HEK293 (cell line): ENCODE measurements at regions not wholly inside any gene's neighbourhood (a gene's known extent, or its start where the extent isn't known, plus 50 kb on each side); places are given as distances from the start of the nearest gene placed in this dataset.

ENCODE experiments used
- CTCF ChIA-PET: fragments of 350-600 bp; formaldehyde crosslinking; extraction: SDS; loops from one replicate; lab custom pipeline; 2021; ENCODE audit warnings: antibody characterized with exemption; lab: Yijun Ruan, JAX
- POLR2A ChIA-PET: fragments of 300-600 bp; formaldehyde crosslinking; extraction: SDS; loops from one replicate; lab custom pipeline; 2020; ENCODE audit warnings: antibody characterized with exemption, inconsistent platforms; lab: Yijun Ruan, JAX
- H3K27ac ChIP-seq: fragments of 200-500 bp; sonication (Bioruptor generic); 2 replicates; pipeline ENCODE4 v1.5.1; 2014; ENCODE audit warnings: low read depth, low read length, control low read depth, inconsistent platforms; ENCODE audit errors: extremely low read depth
- H3K36me3 ChIP-seq, 2 experiments: fragments of 200-500 bp in 1 of 2; sonication (Bioruptor generic) in 1 of 2; 1 replicate in 1 of 2; 2 replicates in 1 of 2; pipeline ENCODE4 v1.5.1; 2014 to 2017; ENCODE audit warnings: inconsistent platforms in 2 of 2, low read length in 2 of 2; ENCODE audit not compliant: control insufficient read depth in 2 of 2, insufficient read depth in 1 of 2
- H3K4me1 ChIP-seq: fragments of 200-500 bp; sonication (Bioruptor generic); 2 replicates; pipeline ENCODE4 v1.5.1; 2014; ENCODE audit warnings: mild to moderate bottlenecking, low read length, inconsistent platforms; ENCODE audit not compliant: control insufficient read depth, insufficient read depth
- H3K4me3 ChIP-seq: 2 replicates; pipeline ENCODE4 v1.5.1; 2011; ENCODE audit warnings: low read depth, mild to moderate bottlenecking, control low read depth, low read length, moderate library complexity
- H3K9me3 ChIP-seq: fragments of 200-500 bp; sonication (Bioruptor generic); 2 replicates; pipeline ENCODE4 v1.5.1; 2014; ENCODE audit warnings: low read depth, low read length, inconsistent platforms; ENCODE audit not compliant: control insufficient read depth, insufficient read depth
- FEZF1 ChIP-seq: fragments of 450-650 bp; formaldehyde crosslinking; IDR thresholded peaks from 2 replicates; pipeline ENCODE4 v1.5.1; 2016; ENCODE audit warnings: missing biosample characterization, missing genetic modification characterization
- ZBTB10 ChIP-seq: fragments of 450-650 bp; formaldehyde crosslinking; IDR thresholded peaks from 2 replicates; pipeline ENCODE4 v1.5.1; 2016; ENCODE audit warnings: missing biosample characterization, missing genetic modification characterization
- ZEB2 ChIP-seq: fragments of 450-650 bp; formaldehyde crosslinking; IDR thresholded peaks from 2 replicates; pipeline ENCODE4 v1.5.1; 2016; ENCODE audit warnings: missing biosample characterization, missing genetic modification characterization
- ZFP69B ChIP-seq: fragments of 450-650 bp; formaldehyde crosslinking; IDR thresholded peaks from 2 replicates; pipeline ENCODE4 v1.5.1; 2016; ENCODE audit warnings: missing biosample characterization, missing genetic modification characterization
- ZNF18 ChIP-seq: fragments of 450-650 bp; formaldehyde crosslinking; IDR thresholded peaks from 2 replicates; pipeline ENCODE4 v1.5.1; 2016; ENCODE audit warnings: missing biosample characterization, missing genetic modification characterization
- ZNF223 ChIP-seq: fragments of 450-650 bp; formaldehyde crosslinking; IDR thresholded peaks from 2 replicates; pipeline ENCODE4 v1.5.1; 2016; ENCODE audit warnings: missing biosample characterization, missing genetic modification characterization
- ZNF292 ChIP-seq: fragments of 450-650 bp; formaldehyde crosslinking; IDR thresholded peaks from 2 replicates; pipeline ENCODE4 v1.5.1; 2016; ENCODE audit warnings: low read depth, missing biosample characterization, missing genetic modification characterization, borderline replicate concordance
- ZNF335 ChIP-seq: fragments of 450-650 bp; formaldehyde crosslinking; conservative IDR thresholded peaks from 2 replicates; pipeline ENCODE4 v1.5.1; 2016; ENCODE audit warnings: missing biosample characterization, missing genetic modification characterization
- ZNF341 ChIP-seq: fragments of 450-650 bp; formaldehyde crosslinking; IDR thresholded peaks from 2 replicates; pipeline ENCODE4; 2016; ENCODE audit warnings: low read depth, missing biosample characterization, missing genetic modification characterization
- ZNF37A ChIP-seq: fragments of 450-650 bp; IDR thresholded peaks from 2 replicates; pipeline ENCODE4 v1.5.1; 2018; ENCODE audit warnings: missing biosample characterization, missing genetic modification characterization
- ZNF426 ChIP-seq: fragments of 450-650 bp; formaldehyde crosslinking; IDR thresholded peaks from 2 replicates; pipeline ENCODE4 v1.5.1; 2017; ENCODE audit warnings: missing biosample characterization, missing genetic modification characterization, mild to moderate bottlenecking, inconsistent platforms, moderate library complexity
- ZNF449 ChIP-seq: fragments of 450-650 bp; formaldehyde crosslinking; IDR thresholded peaks from 2 replicates; pipeline ENCODE4 v1.5.1; 2017; ENCODE audit warnings: missing biosample characterization, mild to moderate bottlenecking, missing genetic modification characterization, moderate library complexity
- ZNF501 ChIP-seq: fragments of 450-650 bp; formaldehyde crosslinking; IDR thresholded peaks from 2 replicates; pipeline ENCODE4 v1.5.1; 2016; ENCODE audit warnings: missing biosample characterization, missing genetic modification characterization
- ZNF513 ChIP-seq: fragments of 450-650 bp; IDR thresholded peaks from 2 replicates; pipeline ENCODE4 v1.5.1; 2018; ENCODE audit warnings: missing biosample characterization, missing genetic modification characterization
- ZNF558 ChIP-seq: fragments of 450-650 bp; formaldehyde crosslinking; IDR thresholded peaks from 2 replicates; pipeline ENCODE4 v1.5.1; 2016; ENCODE audit warnings: missing biosample characterization, missing genetic modification characterization
- ZNF600 ChIP-seq: fragments of 450-650 bp; formaldehyde crosslinking; IDR thresholded peaks from 2 replicates; pipeline ENCODE4 v1.5.1; 2016; ENCODE audit warnings: missing biosample characterization, missing genetic modification characterization
- ZNF830 ChIP-seq: fragments of 450-650 bp; IDR thresholded peaks from 2 replicates; pipeline ENCODE4 v1.5.0; 2018; ENCODE audit warnings: missing biosample characterization, missing genetic modification characterization, low read depth, mild to moderate bottlenecking, moderate library complexity
- ZSCAN4 ChIP-seq: fragments of 450-650 bp; formaldehyde crosslinking; IDR thresholded peaks from 2 replicates; pipeline ENCODE4 v1.5.1; 2017; ENCODE audit warnings: missing biosample characterization, missing genetic modification characterization
- TF ChIP-seq, protein P1 (sequence below): fragments of 450-650 bp; formaldehyde crosslinking; conservative IDR thresholded peaks from 2 replicates; pipeline ENCODE4 v1.5.1; 2016; ENCODE audit warnings: low read depth, missing biosample characterization, missing genetic modification characterization

DNA sequence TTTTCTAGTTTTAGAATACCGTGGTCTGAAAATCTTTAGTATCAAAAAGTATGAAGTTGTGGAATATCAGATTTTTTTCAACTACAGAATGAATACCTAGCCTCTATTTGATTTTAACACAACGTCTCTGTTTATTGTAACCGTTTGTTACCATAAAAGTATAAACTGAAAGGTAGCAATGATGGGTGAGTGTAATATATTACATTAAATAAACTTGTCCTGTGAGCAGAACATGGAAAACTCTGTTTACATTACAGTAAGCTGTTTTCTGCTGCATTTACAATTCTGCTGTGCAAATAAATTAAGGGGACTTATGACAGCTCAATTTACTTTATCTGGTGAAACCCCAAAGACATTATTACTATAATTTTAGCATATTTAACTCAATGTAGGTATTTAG, 62.5 kb downstream of the CHRM3 start:
- ChIA-PET CTCF (no interaction called here), POLR2A (no interaction called here)
- Histone ChIP-seq H3K9me3 (no peaks in the 10 kb centered on the region), H3K4me3 (no peak overlapping the region), H3K4me1 (peaks cover 6% of the 10 kb centered on the region; the same call in 1 of the 2 replicates), H3K36me3 (no peaks in the 10 kb centered on the region), H3K27ac (no peak overlapping the region)
- no peak for TF ChIP-seq ZNF501 (tag by site-specific recombination)

DNA sequence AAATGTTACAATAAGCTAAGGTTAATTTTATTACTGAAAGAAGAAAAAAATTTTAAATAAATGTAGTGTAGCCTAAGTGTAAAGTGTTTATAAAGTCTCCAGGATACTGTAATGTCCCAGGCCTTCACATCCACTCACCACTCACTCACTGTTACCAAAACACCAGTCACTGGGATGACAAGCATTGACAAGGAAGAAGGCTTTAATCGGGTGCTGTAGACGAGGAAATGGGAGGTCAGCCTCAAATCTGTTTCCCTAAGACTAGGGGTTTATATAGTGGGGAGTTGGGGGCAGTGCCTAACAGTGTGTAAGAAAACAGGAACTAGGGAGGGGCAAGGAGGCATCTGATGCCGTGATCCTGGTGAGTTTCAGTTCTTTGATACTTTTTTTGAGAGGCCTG, 69.4 kb downstream of the CHRM3 start:
- no peaks in the 10 kb centered on the region for H3K36me3 ChIP-seq
- CTCF ChIA-PET: no interaction called here
- no peaks in the 10 kb centered on the region for H3K4me1 ChIP-seq
- TF ChIP-seq ZNF600 (tag by site-specific recombination) (no peak), ZNF341 (no peak), FEZF1 (tag by site-specific recombination) (no peak), ZEB2 (tag by site-specific recombination) (no peak), ZNF292 (tag by site-specific recombination) (no peak), ZNF830 (no peak), ZNF558 (no peak), ZNF37A (tag by site-specific recombination) (no peak), ZNF223 (tag by site-specific recombination) (no peak), ZNF18 (no peak)
- TF ChIP-seq, protein P1, sequence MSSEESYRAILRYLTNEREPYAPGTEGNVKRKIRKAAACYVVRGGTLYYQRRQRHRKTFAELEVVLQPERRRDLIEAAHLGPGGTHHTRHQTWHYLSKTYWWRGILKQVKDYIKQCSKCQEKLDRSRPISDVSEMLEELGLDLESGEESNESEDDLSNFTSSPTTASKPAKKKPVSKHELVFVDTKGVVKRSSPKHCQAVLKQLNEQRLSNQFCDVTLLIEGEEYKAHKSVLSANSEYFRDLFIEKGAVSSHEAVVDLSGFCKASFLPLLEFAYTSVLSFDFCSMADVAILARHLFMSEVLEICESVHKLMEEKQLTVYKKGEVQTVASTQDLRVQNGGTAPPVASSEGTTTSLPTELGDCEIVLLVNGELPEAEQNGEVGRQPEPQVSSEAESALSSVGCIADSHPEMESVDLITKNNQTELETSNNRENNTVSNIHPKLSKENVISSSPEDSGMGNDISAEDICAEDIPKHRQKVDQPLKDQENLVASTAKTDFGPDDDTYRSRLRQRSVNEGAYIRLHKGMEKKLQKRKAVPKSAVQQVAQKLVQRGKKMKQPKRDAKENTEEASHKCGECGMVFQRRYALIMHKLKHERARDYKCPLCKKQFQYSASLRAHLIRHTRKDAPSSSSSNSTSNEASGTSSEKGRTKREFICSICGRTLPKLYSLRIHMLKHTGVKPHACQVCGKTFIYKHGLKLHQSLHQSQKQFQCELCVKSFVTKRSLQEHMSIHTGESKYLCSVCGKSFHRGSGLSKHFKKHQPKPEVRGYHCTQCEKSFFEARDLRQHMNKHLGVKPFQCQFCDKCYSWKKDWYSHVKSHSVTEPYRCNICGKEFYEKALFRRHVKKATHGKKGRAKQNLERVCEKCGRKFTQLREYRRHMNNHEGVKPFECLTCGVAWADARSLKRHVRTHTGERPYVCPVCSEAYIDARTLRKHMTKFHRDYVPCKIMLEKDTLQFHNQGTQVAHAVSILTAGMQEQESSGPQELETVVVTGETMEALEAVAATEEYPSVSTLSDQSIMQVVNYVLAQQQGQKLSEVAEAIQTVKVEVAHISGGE (tag by site-specific recombination): no peak
- H3K9me3 ChIP-seq: no peaks in the 10 kb centered on the region
- no peak overlapping the region for H3K4me3 ChIP-seq
- POLR2A ChIA-PET: no interaction called here
- no peak overlapping the region for H3K27ac ChIP-seq

DNA sequence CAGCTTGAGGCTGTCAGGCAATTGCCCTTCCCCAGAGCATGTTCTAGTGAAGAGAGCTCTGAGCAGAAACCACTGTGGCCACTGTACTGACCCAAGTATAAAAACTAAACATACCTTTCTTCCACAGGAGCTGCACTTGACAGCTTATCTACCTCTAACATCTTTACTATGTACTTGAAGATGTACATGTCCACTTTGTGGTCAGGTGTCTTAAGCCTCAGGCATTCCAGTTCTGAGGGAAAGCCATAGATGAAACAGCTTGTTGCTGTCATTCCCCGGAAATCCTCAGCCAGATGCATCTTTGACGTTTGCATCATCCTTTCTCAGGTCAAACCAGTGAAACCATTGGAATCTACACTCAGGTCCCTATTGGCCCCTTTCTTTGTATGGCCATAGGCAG, 70.4 kb downstream of the CHRM3 start:
- CTCF ChIA-PET: no interaction called here
- no peak overlapping the region for H3K4me3 ChIP-seq
- no peak overlapping the region for H3K27ac ChIP-seq
- H3K36me3 ChIP-seq: no peaks in the 10 kb centered on the region
- no peaks in the 10 kb centered on the region for H3K4me1 ChIP-seq
- POLR2A ChIA-PET: no interaction called here
- H3K9me3 ChIP-seq: no peaks in the 10 kb centered on the region
- TF ChIP-seq ZNF513 (no peak), ZNF449 (tag by site-specific recombination) (no peak), FEZF1 (tag by site-specific recombination) (no peak), ZBTB10 (tag by site-specific recombination) (no peak), ZSCAN4 (tag by site-specific recombination) (no peak), ZNF335 (tag by site-specific recombination) (no peak), ZFP69B (tag by site-specific recombination) (no peak), ZNF426 (tag by site-specific recombination) (no peak)
